IPS-11a (cell line): ENCODE measurements at regions not wholly inside any gene's neighbourhood (a gene's known extent, or its start where the extent isn't known, plus 50 kb on each side); places are given as distances from the start of the nearest gene placed in this dataset.

Experiments used
- H3K4me3 ChIP-seq: one replicate; pipeline ENCODE4 v1.5.1; 2013; ENCODE audit warnings: low read depth, low read length, control low read depth

DNA sequence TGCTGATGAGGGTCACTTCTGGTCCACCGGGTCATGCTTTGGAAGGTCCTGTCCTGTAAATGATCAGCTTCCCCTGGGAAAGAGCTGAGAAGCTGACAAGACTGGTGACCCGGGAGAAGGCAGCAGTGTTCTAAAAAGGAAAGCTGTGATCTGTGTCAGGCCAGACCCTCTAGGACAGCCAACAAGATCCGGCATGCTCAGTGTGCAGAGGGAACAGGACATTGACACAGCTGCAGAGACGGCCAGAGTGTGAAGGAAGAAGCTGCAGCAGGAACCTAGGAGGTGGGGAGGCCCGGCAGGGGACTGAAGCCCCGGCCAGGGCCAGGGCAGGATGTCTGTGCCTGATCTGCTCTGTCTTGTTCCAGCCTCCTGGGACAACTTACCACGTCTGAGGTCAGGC, 372.7 kb upstream of the ID2 start:
- H3K4me3 ChIP-seq: no peak overlapping the region

DNA sequence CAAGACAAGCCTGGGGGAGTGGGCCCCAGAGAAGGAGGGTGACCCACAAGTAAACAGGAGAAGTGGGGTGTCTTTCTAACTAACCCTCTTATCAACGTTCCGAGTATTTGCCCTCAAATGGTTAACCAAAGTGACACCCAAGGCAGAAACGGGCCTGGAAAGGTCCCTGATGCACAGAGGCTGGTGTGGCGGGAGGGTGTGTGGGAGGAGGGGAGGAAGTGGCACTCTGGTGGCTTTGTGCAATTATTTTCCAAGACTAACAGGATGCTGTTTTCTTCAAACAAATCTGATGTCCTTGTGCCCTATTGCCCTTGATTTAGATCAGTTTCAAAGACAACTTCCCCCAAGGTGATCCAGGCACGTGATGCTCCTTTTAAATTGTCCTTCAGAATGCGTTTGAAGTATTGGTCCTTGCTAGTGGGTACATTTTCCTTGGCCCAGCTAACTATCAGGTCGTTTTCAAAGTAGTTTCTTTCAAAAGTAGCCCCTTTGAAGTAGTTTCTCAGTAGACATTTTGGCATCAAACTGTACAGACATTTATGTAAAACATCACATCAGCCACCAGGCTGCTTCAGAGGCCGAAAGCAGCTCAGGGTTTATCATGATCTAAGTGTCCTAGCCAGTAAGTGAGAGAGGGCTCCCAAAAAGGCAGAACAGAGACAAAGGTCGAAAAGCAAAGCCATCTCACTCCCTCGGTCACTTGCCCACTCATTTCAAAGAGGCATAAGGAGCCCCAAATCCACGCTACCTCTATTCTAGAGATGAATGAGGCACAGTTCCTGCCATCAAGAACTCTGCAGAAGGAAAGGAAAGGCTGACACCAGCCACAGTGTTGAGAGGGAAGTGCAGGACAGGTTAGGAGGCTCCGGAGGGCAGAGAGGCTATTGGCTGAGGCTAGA, 371.1 kb upstream of the ID2 start:
- H3K4me3 ChIP-seq: no peak overlapping the region

DNA sequence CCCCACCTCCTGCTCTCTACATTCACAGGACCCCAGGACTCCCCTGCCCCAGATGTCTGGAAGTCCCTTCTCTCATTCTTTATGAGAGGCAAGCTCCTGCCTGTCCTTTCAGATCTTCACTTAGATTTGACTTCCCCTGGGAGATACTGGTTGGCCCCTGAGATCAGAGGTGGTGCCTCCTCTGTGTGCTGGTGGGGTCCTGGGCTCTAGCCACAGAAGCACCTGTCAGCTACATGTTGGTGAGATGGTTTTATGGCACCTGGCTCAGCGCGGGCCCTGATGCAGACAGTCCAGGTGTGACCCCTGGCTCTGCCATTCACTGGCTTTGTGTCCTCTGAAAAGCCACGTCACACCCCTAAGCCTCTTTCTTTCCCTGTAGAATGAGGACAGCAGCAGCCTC, 369.6 kb upstream of the ID2 start:
- no peak overlapping the region for H3K4me3 ChIP-seq

DNA sequence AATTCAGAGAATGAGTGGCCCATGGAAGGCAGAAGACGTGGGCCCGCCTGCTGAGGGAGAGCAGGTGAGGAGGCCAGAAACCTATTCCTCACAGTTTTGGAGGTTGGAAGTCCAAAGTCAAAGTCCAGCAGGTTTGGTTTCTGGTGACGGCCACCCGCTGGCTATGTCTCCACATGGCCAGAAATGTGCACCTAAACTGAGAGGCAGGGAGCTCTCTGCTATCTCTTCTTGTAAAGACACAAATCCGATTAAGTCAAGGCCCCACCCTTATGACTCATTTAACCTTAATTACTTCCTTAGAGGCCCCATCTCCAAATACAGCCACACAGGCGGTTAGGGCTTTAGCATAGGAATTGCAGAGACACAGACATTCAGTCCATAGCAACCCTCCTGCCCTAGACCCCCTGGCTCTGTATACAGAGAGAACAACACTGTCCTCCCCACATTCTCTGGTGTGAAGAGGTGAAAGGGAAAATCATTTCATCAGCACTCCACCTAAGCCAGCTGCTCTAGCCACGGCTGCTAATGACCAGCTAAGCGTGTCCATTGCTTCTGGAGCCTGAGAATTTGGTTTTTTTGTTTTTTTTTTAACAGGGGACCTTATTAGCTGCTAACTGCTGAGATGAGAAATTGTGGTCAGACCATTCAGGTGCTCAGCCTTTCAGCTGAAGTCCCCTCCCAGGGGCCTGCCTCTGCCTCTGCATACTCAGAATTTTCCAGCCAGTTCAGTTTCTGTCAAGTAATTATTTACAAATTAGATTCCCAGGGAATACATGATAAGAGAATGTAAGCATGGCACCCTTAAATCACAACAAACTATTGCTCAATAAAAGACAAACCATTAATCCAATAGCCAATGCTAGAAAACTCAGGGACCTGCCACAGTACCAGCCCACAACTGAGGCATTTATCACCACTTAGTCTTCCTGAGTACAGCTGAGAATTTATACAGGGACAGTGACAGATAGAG, 368.7 kb upstream of the ID2 start:
- no peak overlapping the region for H3K4me3 ChIP-seq

DNA sequence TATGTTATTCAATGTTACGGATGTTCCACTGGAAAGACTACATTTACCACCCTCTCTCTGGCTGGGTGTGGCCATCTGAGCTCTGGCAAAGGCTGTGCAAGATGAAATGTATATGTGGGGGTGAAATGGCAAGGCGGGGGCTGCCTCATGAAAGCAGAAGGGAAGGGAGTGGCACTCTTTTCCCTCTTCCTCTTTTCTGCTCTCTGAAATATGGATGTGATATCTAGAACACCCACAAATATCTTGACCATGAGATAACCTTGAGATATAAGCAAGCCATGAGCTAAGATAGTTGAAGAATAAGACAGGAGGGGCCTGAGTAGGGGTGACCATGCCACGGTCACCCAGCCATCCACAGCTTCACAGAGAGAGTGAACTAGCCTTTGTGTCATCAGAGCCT, 367.8 kb upstream of the ID2 start:
- H3K4me3 ChIP-seq: no peak overlapping the region

DNA sequence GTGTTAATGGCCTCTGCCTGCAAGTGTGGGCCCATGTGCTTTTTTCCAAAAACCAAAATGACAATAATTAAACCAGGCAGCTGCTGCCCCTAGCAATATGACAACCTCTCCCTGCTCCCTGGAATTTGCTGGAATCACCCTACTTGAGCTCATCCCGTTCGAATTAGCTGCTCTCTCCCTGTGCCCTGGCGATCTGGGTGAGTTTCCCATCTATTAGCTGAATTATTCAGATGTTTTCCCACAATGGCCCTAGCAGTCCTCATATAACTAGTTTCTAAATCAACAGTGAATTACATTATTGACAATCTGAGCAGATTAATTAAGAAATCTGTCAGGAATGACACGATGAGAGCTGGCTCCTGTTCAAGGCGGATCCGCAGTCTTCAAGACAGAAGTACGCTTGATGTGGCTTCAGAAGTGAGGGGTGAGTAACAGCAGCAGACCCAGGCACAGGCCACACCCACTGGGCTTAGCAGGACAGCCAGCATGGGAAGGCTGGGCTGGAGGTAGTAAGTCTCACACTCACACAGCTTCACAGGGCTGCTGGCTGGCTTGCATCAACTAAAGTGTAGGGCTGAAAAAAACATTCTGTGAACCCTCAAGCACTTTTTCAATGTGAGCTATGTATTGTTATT, 366.2 kb upstream of the ID2 start:
- no peak overlapping the region for H3K4me3 ChIP-seq

DNA sequence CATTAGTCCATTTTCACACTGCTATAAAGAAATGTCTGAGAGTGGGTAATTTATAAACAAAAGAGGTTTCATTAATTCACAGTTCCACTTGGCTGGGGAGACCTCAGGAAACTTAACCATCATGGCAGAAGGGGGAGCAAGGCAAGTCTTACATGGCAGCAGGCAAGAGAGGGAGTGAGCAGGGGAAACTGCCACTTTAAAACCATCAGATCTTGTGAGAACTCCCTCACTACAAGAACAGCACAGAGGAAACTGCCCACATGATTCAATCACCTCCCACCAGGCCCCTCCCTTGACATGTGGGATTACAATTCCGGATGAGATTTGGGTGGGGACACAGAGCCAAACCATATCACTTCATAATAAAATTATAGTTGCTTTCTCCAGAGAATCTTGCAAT, 365.5 kb upstream of the ID2 start:
- H3K4me3 ChIP-seq: no peak overlapping the region

DNA sequence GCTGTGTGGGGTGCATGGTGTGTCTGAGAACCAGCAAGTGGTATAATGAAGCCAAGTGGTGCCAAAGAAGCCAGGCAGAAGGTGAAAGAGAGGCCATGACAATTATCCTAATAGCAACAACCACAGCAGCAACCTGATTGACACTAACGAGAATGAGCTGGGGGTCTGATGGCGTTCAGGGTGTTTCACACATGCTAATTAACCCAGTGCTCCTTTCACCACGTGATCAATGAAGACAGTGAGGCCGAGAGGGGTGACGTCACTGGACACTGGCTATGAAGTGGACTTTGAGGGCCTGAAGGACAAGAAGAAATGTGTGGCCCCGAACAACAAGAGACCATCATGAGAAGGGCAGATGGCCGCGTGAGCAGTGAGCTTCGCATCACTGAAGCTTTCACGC, 364.4 kb upstream of the ID2 start:
- H3K4me3 ChIP-seq: no peak overlapping the region

DNA sequence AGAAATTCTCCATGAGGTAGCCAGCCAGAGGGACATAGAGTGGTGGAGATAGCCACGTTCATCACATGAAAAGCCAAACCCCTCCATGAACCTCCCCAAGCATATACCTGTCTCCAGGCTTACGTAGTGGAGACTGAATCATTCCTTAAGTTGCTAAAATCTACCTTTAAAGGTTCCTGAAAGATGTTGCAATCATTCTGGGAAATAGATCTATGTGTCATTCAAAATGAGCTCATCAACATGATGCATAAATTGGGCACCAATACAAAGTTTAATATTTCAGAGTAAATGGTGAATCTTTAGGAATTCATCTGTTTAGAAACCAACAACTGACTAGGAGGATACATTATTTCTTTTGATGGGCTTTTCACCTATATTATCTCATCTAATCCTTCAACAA, 362.6 kb upstream of the ID2 start:
- H3K4me3 ChIP-seq: no peak overlapping the region

DNA sequence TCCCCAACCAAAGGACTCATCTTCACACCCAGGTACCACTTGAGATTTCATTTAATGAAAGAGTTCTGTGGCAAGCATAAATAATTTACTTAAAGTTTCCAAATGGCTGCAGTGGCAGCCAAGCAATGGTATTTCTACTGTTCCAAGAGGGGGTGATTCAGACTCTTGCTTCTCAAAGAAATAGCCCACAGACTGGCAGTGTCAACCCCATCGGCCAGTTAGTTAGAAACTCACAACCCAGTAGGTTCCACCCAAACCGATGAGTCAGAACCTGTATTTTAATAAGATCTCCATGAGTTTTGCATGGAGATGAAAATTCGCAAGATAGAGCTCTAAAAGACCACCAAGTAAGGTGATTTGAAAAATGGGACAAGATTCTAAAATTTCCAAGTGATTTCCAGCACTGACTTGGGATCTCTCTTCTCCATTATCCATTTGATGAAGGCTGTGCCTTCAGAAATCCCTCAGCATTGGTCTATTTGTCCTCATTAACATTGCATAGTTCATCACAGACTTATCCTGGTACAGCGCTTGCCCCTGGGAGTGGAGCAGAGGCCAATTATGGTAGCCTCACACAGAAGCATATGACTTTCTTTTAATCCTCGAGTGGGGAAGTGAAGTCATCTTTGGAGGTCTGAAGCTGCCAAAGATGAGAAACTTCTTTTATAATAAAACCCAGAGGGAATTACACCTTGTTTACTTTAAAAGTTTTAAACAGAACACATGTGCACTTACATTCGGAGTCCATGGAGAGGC, 361.4 kb upstream of the ID2 start:
- no peak overlapping the region for H3K4me3 ChIP-seq

DNA sequence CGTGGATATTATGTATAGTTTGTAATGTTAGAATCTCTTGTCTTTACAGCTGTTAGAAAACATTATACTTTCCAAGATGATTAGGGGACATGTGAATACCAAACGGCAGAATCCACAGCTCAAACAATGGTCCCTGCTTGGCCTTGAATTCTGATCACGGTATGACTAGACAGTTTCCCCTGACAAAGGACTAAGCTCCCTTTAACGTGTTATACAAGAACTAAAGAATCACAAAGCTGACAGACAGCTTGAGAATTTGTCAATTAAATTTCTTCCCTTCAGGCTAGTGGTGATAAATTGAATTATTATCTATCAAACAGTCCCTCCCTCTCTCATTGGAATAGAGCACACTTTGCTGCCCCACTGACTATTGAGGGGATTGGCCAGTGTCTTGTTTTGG, 359.2 kb upstream of the ID2 start:
- no peak overlapping the region for H3K4me3 ChIP-seq

DNA sequence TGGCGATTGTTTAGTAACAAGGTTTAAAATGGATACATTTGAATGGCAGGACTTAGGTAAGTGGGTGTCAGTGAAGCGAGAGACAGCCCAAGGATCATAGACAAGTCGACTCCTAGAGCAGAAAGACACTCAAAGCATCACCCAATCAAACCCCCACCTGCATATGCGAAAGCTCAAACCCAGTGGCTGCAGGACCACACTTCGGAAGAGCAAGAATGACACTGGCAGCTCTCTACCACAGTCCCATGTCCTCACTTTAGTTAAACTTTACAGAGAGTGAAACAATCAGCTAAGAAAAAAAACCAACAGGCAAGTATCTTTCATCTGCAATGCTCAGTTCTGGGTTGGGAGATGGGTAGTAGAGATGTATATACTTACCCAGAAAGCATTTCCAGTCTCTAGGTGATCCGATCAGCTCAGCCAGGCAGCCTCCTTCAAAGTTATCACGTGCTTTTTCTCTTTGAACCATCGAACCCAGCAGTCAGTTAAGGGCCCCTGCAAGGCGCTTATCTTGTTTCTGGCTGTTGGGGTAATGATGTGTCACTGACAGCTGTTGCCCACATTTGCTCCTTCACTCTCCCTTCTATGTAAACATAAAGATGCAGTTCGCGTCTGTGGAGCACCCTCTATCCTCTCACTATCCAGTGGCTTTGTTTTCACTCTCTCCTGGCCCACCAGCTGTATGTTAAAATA, 357.5 kb upstream of the ID2 start:
- no peak overlapping the region for H3K4me3 ChIP-seq

DNA sequence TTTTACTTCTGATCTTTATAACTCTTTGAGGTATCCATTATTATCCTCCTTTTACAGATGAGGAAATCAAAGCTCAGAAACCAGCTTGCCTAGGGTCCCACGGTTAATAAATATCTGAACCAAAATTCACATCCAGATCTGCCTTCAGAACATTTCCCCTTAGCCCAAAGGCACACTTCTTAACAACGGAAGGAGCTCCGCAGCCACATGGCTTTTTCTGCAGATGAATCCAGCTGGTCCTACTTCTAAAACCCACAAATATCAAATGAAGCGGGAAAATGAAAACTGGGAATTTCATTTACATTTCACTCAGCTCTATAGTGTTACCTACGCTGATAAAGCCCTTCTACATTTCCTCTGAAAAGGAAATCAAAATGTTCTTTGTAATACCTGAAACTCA, 357.0 kb upstream of the ID2 start:
- no peak overlapping the region for H3K4me3 ChIP-seq

DNA sequence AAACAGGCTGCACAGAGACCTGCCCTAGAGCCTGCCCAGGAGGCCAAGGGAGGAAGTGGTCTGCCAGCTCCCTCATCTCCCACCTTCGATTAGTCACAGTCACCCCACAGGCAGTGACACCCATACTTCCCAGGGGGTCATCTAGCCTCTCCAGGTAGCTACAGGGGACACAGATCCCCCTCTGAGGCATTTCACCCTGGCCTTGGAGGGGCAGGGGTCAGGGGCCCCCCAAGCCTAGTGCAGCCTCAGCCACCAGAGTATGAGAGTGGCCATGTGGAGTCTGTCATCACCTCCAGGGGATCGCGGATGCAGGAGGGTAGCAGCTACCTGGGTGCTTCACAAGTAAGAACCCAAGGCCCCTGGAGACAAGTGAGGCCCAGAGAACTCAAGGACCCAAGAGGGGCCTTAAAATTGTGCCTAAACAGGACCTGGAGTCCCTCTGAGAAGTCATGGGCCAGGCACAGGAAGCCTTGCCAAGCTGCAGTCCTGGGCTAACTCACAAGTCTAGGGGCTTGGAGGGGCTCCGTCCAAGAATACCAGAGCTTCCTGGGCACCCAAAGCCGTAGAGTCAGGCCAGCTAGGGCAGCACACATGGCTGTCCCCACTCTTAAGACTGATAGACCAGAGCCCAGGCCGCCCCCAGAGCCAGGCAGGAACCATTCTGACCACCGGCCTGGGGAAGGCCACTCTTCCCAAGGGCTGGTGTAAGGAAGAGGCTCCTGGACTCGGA, 354.3 kb upstream of the ID2 start:
- no peak overlapping the region for H3K4me3 ChIP-seq

DNA sequence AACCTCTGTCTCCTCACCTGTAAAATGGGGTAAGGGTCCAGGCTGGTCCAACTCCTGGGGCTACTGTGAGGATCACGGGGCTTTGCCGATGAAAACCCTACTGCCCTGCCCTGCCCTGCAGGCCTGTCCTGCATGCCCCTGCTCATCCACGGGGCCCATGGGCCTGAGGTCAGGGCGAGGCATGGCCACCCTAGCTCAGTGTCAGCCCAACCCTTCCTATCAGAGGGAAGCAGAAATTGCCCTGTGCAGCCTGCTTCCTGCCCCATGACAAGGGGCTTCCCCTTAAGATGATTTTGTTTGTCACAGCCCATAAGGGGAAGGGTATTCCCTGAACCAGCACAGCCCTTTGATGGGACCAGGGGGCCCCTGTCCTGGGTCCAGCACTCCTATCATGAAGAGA, 353.6 kb upstream of the ID2 start:
- H3K4me3 ChIP-seq: no peak overlapping the region

DNA sequence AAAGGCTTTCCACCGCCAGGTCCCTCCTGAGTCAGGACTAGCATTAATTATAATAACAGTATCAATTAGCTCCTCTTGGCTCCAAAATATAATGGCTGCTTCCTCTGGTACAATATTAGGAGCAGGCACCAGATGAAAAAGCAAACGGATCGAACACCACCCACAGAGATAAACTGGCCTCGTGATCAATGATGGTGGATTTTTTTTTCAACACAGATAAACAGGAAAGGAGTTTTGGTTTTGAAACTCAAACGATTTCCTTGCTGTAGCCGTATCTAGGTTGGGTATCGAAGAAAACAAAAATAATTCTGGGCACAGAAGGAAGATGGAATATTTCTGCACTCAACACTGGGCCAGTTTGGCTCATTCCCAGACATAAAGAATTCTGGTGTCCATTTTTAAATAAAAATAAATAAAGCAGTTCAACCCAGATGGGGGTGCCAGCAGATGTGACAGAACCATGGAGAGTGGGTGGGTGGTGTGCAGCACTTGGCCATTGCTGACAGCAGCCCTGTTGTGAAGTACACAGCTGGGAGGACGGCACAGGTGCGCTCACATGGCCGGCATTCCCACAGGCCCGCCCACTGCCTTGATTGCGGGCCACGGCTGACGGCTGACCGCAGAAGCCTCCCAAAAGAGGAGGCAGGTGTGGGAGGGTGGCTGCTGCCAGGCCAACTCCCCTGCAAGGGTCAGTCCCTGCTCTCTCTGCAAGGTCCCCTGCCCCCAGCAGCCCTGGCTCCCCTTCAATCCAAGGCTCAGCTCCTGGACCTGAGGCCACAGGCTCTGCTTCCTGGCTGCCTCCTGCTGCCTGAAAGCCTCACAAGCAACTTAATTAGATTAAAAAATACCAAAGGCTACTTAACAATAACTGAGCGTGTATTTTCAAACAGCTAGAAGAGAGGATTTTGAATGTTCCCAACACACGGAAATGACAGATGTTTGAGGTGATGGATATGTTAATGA, 351.9 kb upstream of the ID2 start:
- no peak overlapping the region for H3K4me3 ChIP-seq

DNA sequence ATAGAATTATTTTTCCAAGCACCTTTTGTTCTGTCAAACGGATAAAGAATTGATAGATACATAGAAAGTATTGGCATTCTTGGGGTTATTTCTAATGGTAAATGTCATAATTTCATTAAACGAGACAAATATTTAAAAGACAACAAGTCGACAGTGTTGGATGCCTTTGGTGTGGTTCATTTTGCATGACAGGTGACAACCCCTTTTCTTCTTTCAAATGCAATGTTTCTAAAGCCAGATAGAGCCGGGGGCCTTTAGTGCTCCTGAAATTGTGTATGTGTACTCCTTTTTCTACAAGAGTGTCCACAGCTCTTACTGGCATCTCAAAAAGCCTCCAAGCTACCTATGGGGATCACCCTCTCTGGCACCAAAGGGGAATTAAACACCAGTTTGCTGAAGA, 350.8 kb upstream of the ID2 start:
- no peak overlapping the region for H3K4me3 ChIP-seq

DNA sequence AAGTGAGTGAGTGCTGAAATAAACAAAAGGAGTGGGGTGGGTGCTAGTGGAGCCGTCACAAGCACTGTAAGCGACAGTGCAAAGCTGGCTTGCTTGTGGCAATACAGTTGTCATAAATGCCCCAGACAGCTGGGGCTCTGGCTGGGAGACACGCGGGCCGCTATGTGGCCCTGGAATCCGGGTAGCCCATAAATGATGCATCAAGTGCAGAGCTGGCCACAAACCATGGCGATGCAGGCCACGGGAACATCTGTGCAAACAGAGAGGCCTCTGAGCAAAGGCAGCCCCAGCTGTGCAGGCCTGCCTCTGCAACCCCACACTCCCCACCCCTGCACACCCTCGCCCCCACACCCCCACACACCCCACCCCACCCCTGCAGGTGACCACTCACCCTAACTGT, 349.2 kb upstream of the ID2 start:
- no peak overlapping the region for H3K4me3 ChIP-seq
